ENCODE measurements at regions not wholly inside any gene's neighbourhood (a gene's known extent, or its start where the extent isn't known, plus 50 kb on each side); places are given as distances from the start of the nearest gene placed in this dataset.

DNA sequence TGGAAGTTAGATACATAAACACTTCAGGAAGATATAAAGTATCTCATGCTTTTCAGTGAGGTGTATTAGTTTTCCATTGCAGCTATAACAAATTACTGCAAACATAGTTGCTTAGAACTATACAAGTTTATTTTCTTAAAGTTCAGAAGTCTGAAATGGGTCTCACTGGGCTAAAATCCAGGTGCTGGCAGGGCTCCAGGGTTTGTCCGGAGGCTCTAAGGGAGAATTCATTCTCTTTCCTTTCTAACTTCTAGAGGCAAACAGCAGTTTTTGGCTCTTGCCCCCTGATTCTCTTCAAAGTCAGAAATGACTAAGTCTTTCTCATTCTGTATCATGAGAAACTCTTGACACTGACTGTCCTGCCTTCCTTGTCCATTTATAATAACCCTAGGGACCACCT lies 138.8 kb downstream of the AASDHPPT start:
- DNase-seq (ENCODE audit: low spot score): no peak

- no peak for DNase-seq (ENCODE audit: low spot score)
Measured at GRCh38 chr11:106217456-106217855, 140.0 kb downstream of the AASDHPPT start.

DNA sequence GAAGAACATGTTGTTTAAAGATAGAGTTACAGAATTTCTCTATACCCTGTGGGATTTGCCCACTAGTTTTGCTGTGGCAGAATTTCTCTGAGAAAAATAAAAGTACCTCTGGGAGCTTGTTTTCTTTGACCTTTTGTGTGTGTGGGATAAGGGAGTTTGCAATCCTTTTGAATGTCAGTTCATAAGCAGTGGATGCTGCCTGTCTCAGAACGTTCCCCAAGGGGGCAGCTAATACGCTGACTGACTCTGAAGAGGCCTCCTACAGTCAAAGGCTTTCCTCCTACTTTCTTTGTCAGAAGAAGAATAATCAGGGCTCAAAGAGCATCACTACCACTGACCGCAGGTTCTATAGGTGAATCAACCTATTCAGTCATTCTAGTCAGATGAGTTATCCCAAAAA lies 140.6 kb downstream of the AASDHPPT start:
- no peak for DNase-seq (ENCODE audit: low spot score)

DNA sequence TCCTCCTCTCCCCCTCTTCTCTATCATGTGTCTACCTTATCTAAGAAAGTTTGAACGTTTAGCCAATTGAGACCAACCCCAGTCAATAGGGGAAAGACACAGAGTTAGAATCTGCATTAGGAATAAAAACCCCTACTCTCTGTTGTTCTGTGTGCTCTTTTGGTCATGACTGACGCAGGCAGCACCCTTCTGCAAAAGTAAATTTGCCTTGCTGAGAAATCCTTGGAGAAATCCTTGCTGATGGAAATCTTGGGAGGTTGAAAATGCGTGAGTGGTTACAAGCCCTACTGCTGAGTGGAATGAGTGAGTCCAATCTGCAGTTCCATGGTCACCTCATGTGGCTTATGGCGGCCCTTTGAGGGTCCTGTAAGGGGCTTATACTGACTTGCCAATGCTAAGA lies 145.2 kb downstream of the AASDHPPT start:
- no peak for DNase-seq (ENCODE audit: low spot score)

GRCh38 chr11:106224172-106224571 lies 146.7 kb downstream of the AASDHPPT start:
- DNase-seq (ENCODE audit: low spot score): no peak

- DNase-seq (ENCODE audit: low spot score): no peak
Measured at GRCh38 chr11:106228996-106229395, 151.5 kb downstream of the AASDHPPT start.

DNA sequence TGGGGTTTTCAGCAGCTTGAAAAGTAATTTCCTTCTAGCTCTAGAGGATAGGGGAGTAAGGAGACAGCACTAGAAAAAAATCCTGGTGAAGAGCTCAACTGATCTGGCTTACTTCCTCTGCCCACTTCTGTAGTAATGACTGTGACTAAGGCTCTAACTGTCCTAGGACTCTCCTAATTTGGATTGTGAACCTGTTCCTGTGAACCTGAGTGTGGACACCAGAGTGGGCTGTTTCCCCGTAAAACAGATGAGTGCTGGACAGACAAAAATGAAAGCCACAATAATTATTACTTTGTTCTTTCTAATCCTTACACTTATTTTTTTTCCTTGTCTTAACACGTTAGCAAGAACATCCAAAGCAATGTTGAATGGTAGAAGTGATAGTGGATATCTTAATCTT lies 154.1 kb downstream of the AASDHPPT start:
- DNase-seq (ENCODE audit: low spot score): peak; percentile 1

- DNase-seq (ENCODE audit: low spot score): no peak
Measured at GRCh38 chr11:106233191-106233590, 155.7 kb downstream of the AASDHPPT start.

DNA sequence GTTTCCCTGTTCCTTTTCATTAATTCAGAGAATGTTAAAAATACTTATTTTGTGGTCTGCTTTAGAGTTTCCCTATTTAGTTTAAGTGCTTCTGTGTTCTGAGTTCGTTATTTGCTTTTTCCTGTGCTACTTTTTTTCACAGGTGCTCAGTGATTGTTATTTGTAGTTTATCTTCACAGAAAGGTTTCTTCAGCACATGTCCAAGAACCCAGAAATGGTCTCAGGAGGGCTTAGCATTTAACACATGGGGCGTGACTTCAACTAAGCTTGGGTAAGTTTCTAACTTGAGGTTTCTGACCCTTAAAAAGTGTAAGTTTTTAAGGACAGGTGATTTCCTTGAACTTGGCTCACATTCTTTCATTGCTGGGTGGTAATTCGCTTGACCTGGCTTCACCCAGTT lies 157.3 kb downstream of the AASDHPPT start:
- no peak for DNase-seq (ENCODE audit: low spot score)

DNA sequence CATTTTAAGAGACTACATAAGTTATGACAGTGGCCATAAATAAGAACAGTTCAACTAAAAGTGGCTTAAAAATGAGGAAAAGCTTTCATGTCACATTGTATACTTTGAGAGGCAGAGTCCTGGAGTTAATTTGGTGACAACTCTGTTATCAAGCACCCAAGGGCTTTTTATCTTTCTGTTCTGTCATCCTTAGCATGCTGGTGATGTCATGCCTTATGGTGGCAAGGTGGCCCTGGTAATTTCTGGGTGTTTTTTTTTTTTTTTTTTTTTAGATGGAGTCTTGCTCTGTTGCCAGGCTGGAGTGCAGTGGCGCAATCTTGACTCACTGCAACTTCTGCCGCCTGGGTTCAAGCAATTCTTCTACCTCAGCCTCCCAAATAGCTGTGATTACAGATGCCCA lies 158.8 kb downstream of the AASDHPPT start:
- no peak for DNase-seq (ENCODE audit: low spot score)

DNA sequence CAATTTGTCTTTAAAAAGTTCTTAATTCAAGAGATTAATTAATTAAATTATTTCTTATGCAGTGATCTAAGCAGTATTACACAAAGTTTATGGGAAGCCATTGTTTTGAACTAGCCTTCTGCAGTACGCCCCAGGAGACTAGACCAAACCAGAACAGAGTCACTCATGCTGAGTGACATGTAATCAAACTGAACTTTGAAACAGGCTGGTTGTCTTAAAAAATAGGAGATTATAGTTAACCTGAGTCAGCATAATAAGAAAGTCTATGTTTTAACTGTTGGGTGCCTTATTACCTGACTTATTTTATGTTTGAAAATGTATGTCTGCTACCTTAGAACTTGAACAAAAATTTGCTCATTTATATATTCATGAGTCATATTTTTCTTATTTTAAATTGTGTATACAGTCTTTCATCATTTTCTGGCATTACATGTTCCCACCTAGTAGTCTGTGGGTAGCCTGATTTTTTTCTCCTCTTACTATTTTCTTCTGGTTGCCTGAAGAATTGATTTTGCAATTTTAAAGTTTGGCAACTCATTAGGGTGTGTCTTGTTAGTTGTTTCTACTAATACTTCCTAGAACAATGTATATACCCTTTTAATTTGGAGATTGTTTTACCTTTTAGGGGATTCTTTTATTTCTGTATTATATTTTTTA lies 161.4 kb downstream of the AASDHPPT start:
- DNase-seq (ENCODE audit: low spot score): no peak

DNA sequence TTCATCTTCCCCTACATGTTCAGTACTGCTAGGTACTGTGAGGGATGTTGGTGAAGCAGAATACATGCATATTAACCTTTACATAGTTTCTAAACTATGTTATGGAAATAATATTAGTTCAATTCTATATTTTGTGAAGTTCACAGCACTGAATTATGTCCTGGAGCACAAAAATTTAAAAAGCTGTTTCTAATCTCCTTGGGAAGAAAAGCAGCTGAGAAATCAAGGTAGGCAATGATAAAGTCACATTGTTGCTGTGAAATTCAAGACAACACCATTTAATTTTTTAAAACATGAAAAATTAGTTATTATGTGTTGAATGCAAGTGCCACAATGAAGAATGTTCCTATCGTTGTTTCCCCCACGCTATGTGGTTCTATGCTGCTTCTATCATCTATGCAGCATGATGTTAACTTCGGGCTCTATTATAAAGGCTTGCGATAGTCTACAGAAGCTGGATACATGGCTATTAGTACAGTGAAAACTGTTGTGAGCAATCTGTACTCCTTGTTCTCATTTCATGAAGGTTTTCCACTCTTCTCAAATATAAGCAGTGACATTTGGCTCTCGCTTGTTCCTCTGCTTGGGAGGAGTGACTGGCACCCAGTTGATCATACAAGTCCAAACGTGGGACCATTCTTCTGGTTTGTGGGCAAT lies 164.3 kb downstream of the AASDHPPT start:
- DNase-seq (ENCODE audit: low spot score): no peak

GRCh38 chr11:106242718-106243415 lies 165.4 kb downstream of the AASDHPPT start:
- no peak for DNase-seq (ENCODE audit: low spot score)

- DNase-seq (ENCODE audit: low spot score): no peak
Measured at GRCh38 chr11:106246495-106246894, 169.0 kb downstream of the AASDHPPT start.

DNA sequence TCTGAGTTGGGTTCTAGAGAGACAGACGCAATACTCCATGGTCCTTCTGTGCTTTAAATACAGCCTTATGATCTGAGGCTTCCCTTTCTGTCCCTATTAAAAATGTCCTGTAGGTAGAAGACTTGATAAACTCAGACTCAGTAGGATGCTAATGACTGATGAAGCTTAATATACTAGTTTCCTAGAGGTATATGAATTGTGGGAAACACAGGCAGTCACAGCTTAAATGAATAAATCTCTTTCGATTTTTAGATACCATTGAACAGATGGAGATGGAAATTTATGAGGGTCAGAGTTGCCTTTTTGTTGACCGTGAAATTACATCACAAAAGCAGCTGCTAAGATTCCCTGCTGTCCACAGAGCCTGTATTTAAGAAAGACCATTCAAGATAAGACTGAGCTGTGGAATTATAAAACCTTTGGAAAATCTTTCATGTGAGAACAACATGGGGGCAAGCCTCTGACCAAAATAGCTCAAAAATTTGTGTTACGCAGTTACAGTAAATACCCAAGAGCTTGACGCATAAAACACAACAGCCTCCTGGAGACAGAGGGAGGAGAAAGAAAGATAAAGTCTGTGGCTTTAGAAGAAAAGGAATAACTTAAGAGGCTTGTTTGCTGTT lies 172.3 kb downstream of the AASDHPPT start:
- DNase-seq (ENCODE audit: low spot score): no peak

DNA sequence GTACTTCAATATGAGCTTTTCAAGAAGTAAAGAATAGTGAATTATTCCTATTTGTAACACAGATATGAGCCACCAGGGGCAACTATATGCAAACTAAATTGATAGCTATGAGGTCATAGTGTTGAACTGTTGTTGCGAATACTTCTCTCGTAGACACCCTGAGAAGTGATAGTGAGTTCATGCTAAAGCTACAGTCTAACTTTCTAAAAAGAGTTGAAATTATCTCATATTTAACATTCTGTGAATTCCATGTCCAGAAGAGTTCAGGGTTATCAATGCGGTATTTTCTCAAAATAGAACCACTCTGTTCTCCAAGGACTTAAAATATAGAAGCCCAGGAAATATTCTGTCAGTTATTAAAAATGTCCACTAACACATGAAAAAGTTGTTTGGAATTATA lies 185.4 kb downstream of the AASDHPPT start:
- DNase-seq (ENCODE audit: low spot score): no peak

DNA sequence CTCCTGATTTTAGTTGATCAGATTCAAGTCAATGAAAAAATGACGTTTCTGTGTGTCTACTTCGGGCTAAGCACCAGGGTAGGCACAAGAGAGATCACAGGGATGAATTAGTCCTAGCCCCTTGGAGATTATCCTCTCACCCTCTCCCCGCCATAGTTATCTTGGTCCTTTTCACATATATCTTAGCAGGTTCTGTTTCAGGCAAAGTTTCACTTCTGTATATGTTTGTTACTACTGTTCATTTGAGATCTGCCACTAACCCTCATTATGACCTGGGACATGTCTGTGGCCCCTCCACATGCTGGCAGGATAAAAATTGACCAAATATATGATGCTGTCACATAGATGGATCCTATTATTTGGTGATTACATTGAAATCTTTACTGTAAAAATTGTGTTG lies 186.1 kb downstream of the AASDHPPT start:
- DNase-seq (ENCODE audit: low spot score): no peak

GRCh38 chr11:106271086-106271485 lies 193.6 kb downstream of the AASDHPPT start:
- no peak for DNase-seq (ENCODE audit: low spot score)

GRCh38 chr11:106271686-106272085 lies 194.2 kb downstream of the AASDHPPT start:
- no peak for DNase-seq (ENCODE audit: low spot score)

DNA sequence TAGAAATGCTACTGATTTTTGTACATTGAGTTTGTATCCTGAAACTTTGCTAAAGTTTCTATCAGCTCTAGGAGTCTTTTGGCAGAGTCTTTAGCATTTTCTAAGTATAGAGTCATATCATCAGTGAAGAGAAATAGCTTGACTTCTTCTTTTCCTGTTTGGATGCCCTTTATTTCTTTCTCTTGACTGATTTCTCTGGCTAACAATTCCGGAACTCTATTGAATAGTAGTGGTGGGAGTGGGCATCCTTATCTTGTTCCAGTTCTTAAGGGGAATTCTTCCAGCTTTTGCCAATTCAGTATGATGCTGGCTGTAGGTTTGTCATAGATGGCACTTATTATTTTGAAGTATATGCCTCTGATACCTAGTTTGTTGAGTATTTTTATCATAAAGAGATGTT lies 197.7 kb downstream of the AASDHPPT start:
- no peak for DNase-seq (ENCODE audit: low spot score)

DNA sequence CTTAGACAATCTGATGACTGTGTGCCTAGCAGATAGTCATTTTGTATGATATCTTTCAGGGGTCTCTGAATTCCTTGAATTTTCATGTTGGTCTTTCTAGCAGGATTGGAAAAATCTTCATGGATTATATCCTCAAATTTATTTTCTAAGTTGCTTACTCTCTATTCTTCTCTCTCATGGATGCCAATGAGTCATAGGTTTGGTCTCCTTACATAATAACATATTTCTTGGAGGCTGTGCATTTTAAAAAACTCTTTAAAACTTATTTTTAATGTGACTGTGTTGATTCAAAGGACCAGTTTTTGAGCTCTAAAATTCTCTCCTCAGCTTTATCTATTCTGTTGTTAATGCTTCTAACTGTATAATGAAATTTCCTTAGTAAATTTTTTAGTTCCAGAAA lies 198.7 kb downstream of the AASDHPPT start:
- no peak for DNase-seq (ENCODE audit: low spot score)

DNA sequence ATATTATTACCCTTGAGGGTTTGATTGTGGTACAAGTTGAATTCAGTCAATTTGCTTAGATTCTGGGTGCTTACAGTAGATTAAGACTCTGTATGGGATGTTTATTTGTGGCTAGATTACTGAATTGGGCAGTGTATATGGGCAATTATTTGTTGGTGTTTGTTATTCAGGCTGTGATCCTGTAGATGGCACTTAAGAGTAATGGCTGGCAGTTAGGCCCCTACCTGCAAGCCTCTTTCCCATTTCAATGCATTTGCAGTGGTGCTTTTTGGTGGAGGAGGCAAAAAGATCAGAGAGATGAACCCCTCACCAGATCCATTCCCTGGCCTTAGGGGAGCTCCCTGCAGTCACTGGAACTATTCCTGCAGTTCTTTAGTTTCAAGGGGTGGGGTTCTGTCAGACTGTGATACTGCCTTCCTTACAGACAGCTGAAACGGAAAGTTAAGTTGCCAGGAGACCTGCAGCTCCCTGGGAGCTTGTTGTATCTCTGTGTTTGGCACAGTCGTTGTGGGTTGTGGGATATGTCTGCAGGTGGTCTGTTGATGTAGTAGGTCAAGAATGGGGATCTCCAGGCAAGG lies 199.5 kb downstream of the AASDHPPT start:
- no peak for DNase-seq (ENCODE audit: low spot score)

DNA sequence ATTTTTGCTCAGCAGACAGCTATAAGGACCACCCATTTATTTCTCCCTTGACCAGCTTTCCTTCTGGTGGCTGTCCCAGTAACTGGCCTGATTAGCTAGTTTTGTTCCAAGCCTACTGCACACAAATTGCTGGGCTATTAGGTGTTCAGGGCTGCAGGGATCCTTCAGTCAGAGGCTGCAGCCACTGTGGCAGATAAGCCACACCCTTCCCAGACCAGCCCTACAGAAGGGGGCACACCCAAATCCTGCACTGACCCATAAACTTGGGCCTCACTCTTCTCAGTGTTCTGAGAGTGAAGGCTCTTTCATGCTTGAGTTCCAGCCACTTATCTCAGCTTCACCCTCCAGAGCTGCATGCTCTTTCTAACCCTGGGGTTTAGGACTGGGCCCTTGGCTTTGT lies 200.0 kb downstream of the AASDHPPT start:
- no peak for DNase-seq (ENCODE audit: low spot score)
